HG03097 (cell line): ENCODE measurements at regions not wholly inside any gene's neighbourhood (a gene's known extent, or its start where the extent isn't known, plus 50 kb on each side); places are given as distances from the start of the nearest gene placed in this dataset.
"Not testable (repeated sequence)": the region's sequence is repeated elsewhere in the genome, so short reads cannot be mapped to it uniquely, and the experiment has no call there.

ENCODE experiments used
- ATAC-seq: cut with Tn5 transposase; IDR thresholded peaks from one replicate; pipeline ENCODE4 v1.9.1; 2021; ENCODE audit not compliant: unreplicated experiment, low FRiP score

- ATAC-seq = no peak
These were observed 656.4 kb downstream of the LTN1 start for GRCh38 chr21:28336314-28336713.

GRCh38 chr21:28334407-28334806, 658.3 kb downstream of the LTN1 start:
- ATAC-seq = no peak

DNA sequence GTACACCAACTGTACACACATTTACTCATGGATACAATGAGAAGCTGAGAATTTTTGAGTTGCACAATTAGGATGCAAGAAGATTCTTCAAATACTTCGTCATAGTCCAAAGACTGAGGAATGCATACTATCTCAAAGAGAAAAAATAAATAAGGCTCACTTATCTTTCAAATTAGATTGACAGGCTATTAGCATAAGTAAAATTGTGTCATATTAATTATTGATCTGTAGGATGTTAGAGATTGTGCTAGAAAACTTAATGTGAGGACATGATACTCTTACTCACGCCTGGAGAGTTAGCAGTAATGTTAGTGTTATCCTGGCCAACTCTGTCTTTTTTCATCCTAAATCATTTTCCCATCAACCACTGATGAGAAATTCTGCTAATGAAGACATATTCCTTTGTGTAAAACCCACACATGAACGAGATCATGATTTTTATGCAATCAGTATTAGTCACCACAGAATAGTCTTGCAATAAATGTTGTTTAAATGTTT, 659.0 kb downstream of the LTN1 start:
- no peak for ATAC-seq

- ATAC-seq = no peak
These were observed 659.9 kb downstream of the LTN1 start for GRCh38 chr21:28332796-28333195.

- ATAC-seq = no peak
These were observed 667.1 kb downstream of the LTN1 start for GRCh38 chr21:28325618-28326017.

DNA sequence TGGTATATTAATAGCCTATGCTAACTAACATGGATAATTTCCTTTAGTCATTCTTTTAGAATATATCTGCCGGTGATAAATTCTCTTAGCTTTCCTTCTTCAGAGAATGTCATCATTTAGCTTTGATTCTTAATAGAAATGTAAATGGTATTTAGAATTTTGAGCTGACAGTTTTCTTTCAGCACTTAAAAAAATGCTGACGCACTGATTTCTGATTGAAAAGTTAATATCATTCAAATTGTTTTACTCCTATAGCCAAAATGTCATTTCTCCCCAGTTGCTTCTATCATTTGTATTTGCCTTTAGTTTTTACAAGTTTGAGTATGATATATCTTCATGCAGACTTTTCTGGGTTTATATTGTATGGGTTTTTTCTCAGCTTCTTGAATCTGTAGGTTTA, 668.0 kb downstream of the LTN1 start:
- no peak for ATAC-seq

GRCh38 chr21:28317177-28317950, 675.3 kb downstream of the LTN1 start:
- no peak for ATAC-seq

DNA sequence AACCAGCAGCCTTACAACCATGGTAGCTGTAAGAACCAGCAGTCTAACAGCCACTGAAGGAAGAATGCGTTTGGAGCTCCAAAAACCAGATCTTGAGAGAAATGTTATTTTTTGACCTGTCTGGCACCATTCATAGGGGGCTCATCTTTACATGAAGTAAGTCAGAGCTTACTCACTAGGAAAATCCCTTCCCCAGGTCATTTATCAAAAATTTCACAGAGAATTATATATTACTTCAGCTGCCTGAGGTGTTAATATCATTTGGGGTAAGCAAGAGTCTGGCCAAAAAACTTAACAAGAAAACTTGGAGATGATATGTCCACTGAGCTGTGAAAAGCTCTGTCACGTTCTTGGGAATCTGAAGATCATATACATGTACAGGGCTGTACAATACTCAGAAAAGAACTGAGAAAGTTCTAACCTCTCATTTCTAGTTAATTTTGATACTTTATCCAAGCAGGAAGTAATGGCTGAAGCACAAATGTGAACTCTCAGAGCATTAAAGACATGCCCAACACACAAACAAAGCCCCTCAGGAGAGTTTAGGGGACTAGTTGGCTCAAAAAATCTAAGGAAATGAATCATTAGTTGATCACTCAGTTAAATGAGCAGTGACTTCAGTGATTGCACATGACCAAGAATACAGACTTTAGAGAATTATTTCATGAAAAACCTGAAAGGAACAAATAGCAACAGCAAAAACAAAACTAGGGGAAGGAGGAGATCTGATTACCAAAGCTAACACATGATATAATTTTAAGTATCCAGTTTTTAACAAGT, 681.1 kb downstream of the LTN1 start:
- ATAC-seq = no peak

GRCh38 chr21:28310711-28311110, 682.0 kb downstream of the LTN1 start:
- no peak for ATAC-seq

GRCh38 chr21:28310171-28310685, 682.4 kb downstream of the LTN1 start:
- ATAC-seq = no peak

- ATAC-seq = no peak
These were observed 683.1 kb downstream of the LTN1 start for GRCh38 chr21:28309596-28309995.

DNA sequence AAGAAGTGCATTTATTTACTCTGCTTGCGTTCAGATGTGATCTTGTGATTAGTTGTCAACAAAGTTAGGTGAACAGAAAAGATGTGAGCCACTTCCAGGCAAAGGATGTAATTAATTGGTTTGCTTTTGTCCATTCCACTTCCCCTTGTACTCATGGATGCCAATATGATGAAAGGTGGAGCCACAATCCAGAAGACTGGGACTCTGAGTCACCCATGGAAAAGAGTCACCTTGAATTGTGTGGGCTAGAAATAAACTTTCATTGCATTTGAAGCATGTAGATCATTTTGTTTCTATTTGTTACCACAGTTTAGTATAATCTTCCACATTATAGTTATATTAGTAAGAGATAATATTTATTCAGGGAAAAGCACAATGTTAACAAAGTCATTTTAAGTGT, 684.2 kb downstream of the LTN1 start:
- ATAC-seq = no peak

DNA sequence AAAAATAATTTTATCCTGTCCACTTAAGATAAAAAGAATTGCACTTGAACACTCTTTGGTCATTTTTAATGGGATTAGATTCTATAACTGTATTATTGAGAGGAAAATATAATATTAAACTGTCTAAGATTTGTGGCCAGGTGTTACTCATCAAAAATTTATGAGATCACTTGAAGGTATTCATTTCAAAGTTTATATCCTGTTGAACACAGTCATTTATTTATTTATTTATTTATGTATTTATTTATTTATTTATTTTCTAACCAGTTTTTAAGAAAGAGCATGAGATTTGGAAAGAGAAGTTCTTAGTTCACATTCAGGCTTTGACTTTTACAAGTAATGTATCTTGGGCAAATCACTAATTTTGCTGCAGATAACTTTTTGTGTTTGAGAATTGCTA, 692.7 kb downstream of the LTN1 start:
- ATAC-seq = no peak

DNA sequence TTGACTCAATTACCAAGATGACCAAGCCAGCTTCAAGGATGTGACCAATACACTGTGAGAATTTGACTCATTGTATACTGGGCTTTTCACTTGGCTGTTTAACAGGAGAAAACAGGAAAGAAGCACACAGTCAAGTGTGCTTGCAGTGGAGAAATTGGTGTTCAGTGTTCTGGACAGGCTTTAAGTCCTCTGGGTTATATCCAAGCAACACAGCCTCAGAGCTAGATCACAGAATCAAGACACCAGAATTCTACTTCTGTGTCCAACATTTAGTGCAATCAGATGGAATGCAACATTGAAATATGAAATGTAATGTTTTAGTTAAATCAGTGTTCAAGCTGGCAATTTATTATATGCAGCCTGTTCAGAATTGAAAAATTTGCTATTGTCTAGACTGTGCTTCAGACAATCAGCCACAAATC, 694.4 kb downstream of the LTN1 start:
- no peak for ATAC-seq

DNA sequence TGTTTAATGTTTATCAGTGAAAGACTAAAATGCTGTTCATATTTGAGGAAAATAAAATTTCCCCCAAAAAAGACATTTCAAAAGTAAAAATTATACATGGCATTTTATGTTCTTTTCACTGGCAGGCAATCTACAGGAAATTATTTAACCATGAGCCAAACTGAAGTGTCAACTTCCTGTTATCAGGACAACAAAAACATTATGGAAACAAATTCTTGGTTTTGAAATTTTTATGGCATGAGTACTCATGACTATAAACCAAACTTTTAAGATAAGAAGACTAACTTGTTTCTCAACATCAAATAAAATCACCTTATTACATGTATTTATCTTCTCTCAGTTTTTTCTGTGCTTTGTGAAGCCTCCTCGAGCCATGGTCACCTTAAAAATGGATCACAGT, 698.6 kb downstream of the LTN1 start:
- no peak for ATAC-seq

- no peak for ATAC-seq
These were observed 708.8 kb downstream of the LTN1 start for GRCh38 chr21:28283641-28284490.

- ATAC-seq = no peak
These were observed 709.8 kb downstream of the LTN1 start for GRCh38 chr21:28282833-28283232.

- not testable (repeated sequence) for ATAC-seq
These were observed 711.3 kb downstream of the LTN1 start for GRCh38 chr21:28281357-28281756.

DNA sequence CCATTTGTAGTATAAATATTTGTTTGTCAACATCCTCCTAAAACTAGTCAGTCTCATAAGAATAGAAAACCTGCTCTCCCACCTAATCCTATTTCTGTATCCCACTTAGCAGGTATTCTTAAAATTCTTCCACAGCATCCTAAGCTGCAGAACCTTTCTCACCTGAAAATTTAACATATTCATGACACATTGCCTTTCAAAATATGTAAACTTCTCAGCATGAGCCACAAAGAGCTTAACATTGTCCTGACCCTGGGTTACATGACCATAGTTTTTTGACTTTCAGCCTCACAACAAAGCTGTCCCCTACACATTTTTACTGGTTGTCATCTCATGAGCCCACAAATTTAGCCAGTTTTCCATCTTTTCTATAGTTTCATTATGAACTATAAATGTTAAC, 712.1 kb downstream of the LTN1 start:
- no peak for ATAC-seq

DNA sequence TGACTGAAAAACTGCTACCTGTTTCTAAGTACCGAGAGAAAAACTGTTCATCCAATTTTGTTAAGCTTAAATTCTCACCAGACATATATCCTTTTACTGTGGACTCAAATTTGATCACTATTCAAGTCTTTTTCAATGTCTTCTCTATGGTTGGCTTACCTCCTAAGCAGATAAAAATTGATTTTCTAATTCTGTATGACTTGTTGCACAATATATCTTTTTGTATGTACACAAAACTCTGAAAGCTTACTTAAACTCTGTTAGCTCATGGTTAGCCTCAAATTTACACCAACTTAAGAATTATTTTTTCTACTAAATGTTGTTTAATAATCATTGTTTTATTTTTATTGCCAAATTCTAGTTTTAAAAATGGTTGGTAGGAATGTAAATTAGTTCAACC, 715.4 kb downstream of the LTN1 start:
- no peak for ATAC-seq
